CD4-positive, alpha-beta T cell (primary cell): ENCODE measurements at regions not wholly inside any gene's neighbourhood (a gene's known extent, or its start where the extent isn't known, plus 50 kb on each side); places are given as distances from the start of the nearest gene placed in this dataset.

ENCODE experiments used
- ATAC-seq: fragments of 200-7000 bp; cut with Tn5 transposase; one replicate; pipeline ENCODE4 v1.10.0; 2022; ENCODE audit warnings: mild to moderate bottlenecking; ENCODE audit not compliant: poor library complexity
- CTCF ChIA-PET: fragments of 350-600 bp; sonication (Branson Sonifier 250); formaldehyde crosslinking; loops from one replicate; lab custom pipeline; 2021; ENCODE audit warnings: antibody characterized with exemption, inconsistent platforms; lab: Charles Lee
- POLR2A ChIA-PET: fragments of 350-600 bp; sonication (Branson Sonifier 250); formaldehyde crosslinking; loops from one replicate; lab custom pipeline; 2021; ENCODE audit warnings: antibody characterized with exemption, inconsistent platforms; lab: Charles Lee
- DNase-seq, 14 experiments: peaks; one replicate each; pipeline ENCODE4 v3.0.0-alpha.2; 2013 to 2020; ENCODE audit warnings: mixed read lengths in 2 of 14
- H3K27ac ChIP-seq, 2 donors: one replicate each; pipeline versions ENCODE4 v1.5.1 to v1.7.0; 2013; ENCODE audit warnings: low read length in 2 of 2, low read depth in 1 of 2, mild to moderate bottlenecking in 1 of 2
- H3K27me3 ChIP-seq, 2 experiments: 1 replicate in 1 of 2; 2 replicates in 1 of 2; pipeline versions ENCODE4 v1.6.1 to v1.7.0; 2013; ENCODE audit warnings: low read length in 2 of 2, control low read depth in 1 of 2, mild to moderate bottlenecking in 1 of 2, moderate library complexity in 1 of 2; ENCODE audit not compliant: insufficient read depth in 2 of 2, control insufficient read depth in 1 of 2
- H3K36me3 ChIP-seq: one replicate; pipeline ENCODE4 v1.6.1; 2013; ENCODE audit warnings: low read length, control low read depth; ENCODE audit not compliant: insufficient read depth
- H3K4me1 ChIP-seq: one replicate; pipeline ENCODE4 v1.6.1; 2013; ENCODE audit warnings: low read length, control low read depth; ENCODE audit not compliant: insufficient read depth
- H3K4me3 ChIP-seq: one replicate; pipeline ENCODE4 v1.5.1; 2013; ENCODE audit warnings: mild to moderate bottlenecking, low read length, moderate library complexity
- H3K9me3 ChIP-seq, 2 experiments: 1 replicate in 1 of 2; 2 replicates in 1 of 2; pipeline versions ENCODE4 v1.6.1 to v1.7.0; 2013; ENCODE audit warnings: low read length in 2 of 2, mild to moderate bottlenecking in 2 of 2, control low read depth in 1 of 2, moderate library complexity in 1 of 2; ENCODE audit not compliant: control insufficient read depth in 1 of 2, insufficient read depth in 1 of 2
- H3K27ac Mint-ChIP-seq: one replicate; pipeline ENCODE4 v1.8.0; 2020; ENCODE audit warnings: mixed read lengths
- H3K27me3 Mint-ChIP-seq: one replicate; pipeline ENCODE4 v1.8.0; 2021; ENCODE audit warnings: mixed read lengths
- H3K36me3 Mint-ChIP-seq: one replicate; pipeline ENCODE4 v1.8.0; 2021; ENCODE audit warnings: low read depth, mixed read lengths
- H3K4me1 Mint-ChIP-seq: one replicate; pipeline ENCODE4 v1.8.0; 2021; ENCODE audit warnings: low read depth, mixed read lengths
- H3K4me3 Mint-ChIP-seq: one replicate; pipeline ENCODE4 v1.8.0; 2020; ENCODE audit warnings: mild to moderate bottlenecking, mixed read lengths
- H3K9me3 Mint-ChIP-seq: one replicate; pipeline ENCODE4 v1.8.0; 2020; ENCODE audit warnings: mixed read lengths
- CTCF ChIP-seq: fragments of 200-600 bp; IDR thresholded peaks from one replicate; pipeline ENCODE4 v1.8.0; 2022; ENCODE audit warnings: antibody characterized with exemption, mild to moderate bottlenecking
- intact Hi-C, 2 experiments: fragments of 100-400 bp; cut with DNase I in 1 of 2; cut with micrococcal nuclease in 1 of 2; formaldehyde crosslinking; loops; one replicate each; pipeline versions ENCODE4 v1.15.1 to v1.9.0; 2023 to 2025; cut with DNase I, micrococcal nuclease

DNA sequence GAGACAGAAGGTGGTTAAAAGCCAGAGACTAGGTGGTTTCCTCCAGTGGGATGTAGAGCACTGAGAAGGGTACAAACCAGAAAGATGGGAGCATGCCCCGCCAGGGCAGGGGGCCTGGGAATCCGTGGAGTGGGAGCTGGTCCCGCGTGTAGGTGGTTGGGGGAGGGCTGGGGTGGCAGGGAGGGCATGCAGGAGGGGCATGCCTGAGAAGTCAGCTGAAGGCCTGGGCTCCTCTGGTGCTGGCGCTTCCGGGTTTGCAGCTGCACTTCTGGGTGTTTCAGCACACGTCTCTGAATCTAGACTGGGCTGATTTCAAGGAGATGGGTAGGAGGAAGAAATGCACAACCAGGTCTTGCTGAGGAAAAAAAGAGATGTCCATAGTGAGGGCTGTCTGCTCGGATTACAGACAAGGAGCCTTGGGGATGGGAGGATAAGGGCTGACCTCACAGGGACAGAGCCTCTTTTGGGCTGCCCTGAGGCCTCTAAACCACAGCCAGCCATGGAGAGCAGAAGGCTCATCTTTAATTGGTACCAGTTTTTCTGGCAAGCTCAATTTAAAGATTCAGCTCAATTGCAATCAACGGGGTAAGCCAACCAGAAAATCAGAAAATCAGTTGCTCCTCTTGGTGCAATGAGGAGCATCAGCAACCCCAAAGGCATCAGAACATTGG is 151.9 kb downstream of the FAM43A start:
- H3K4me3 Mint-ChIP-seq: no peak overlapping the region
- no peaks in the 10 kb centered on the region for H3K36me3 ChIP-seq
- no peaks in the 10 kb centered on the region for H3K4me1 Mint-ChIP-seq
- no peaks in the 10 kb centered on the region for H3K4me1 ChIP-seq
- POLR2A ChIA-PET: no interaction called here
- DNase-seq: no peak
- H3K9me3 ChIP-seq: no peaks in the 10 kb centered on the region
- no peak for TF ChIP-seq CTCF
- no peaks in the 10 kb centered on the region for H3K27me3 ChIP-seq
- ATAC-seq: no peak
- H3K27me3 Mint-ChIP-seq: no peaks in the 10 kb centered on the region
- no peak overlapping the region for H3K4me3 ChIP-seq
- intact Hi-C loops: no loop called here
- H3K27ac Mint-ChIP-seq: no peak overlapping the region
- no peak overlapping the region for H3K27ac ChIP-seq
- no peaks in the 10 kb centered on the region for H3K36me3 Mint-ChIP-seq
- CTCF ChIA-PET: no interaction called here
- H3K9me3 Mint-ChIP-seq: no peaks in the 10 kb centered on the region

DNA sequence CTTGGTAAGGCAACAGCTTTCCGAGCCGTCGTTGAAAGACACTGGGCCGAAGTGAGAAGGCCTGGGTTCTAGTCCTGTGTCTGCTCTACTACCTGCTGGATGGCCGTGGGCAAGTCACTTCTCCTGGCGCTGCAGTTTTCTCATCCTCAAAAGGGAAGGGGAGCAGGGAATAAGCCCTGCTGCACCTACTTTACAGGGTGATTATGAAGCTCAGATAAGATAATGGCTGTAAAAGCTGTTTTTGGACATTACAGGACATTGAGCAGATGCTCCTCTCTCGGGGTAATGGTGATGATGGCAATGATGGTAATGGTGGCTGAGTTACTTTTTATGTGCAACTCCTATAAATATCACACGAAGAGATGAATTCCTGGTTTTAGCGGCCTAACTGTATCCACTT is 152.6 kb downstream of the FAM43A start:
- Mint-ChIP-seq H3K36me3 (no peaks in the 10 kb centered on the region), H3K4me1 (no peaks in the 10 kb centered on the region), H3K9me3 (no peaks in the 10 kb centered on the region), H3K27ac (no peak overlapping the region), H3K4me3 (no peak overlapping the region), H3K27me3 (no peaks in the 10 kb centered on the region)
- ChIA-PET CTCF (no interaction called here), POLR2A (no interaction called here)
- Histone ChIP-seq H3K27me3 (no peaks in the 10 kb centered on the region), H3K36me3 (no peaks in the 10 kb centered on the region), H3K27ac (no peak overlapping the region), H3K4me1 (no peaks in the 10 kb centered on the region), H3K9me3 (no peaks in the 10 kb centered on the region), H3K4me3 (no peak overlapping the region)
- no peak for DNase-seq
- no peak for TF ChIP-seq CTCF
- intact Hi-C loops: no loop called here
- ATAC-seq: no peak

GRCh38 chr3:194840661-194841514 is 155.2 kb downstream of the FAM43A start:
- Mint-ChIP-seq H3K4me3 (no peak overlapping the region), H3K9me3 (no peaks in the 10 kb centered on the region), H3K27ac (no peak overlapping the region), H3K36me3 (no peaks in the 10 kb centered on the region), H3K27me3 (no peaks in the 10 kb centered on the region), H3K4me1 (no peaks in the 10 kb centered on the region)
- no peak overlapping the region for H3K4me3 ChIP-seq
- no peaks in the 10 kb centered on the region for H3K27me3 ChIP-seq
- no peak for TF ChIP-seq CTCF
- H3K9me3 ChIP-seq: no peaks in the 10 kb centered on the region
- no peaks in the 10 kb centered on the region for H3K36me3 ChIP-seq
- DNase-seq (no peak), ATAC-seq (no peak)
- H3K4me1 ChIP-seq: no peaks in the 10 kb centered on the region
- intact Hi-C loops: no loop called here
- ChIA-PET CTCF (no interaction called here), POLR2A (no interaction called here)
- H3K27ac ChIP-seq: no peak overlapping the region
